ENCODE measurements at regions not wholly inside any gene's neighbourhood (a gene's known extent, or its start where the extent isn't known, plus 50 kb on each side); places are given as distances from the start of the nearest gene placed in this dataset.
A peak's percentile ranks its signal among the peaks of the same experiment; 100 is the strongest.
"Not testable (repeated sequence)": the region's sequence is repeated elsewhere in the genome, so short reads cannot be mapped to it uniquely, and the experiment has no call there.

GRCh38 chr15:77915261-77915960 is 162.1 kb downstream of the TBC1D2B start:
- DNase-seq (ENCODE audit: low spot score in 2 of 2) = peak in 1 of 2 donors; percentile 5

GRCh38 chr15:77914531-77914930 is 163.0 kb downstream of the TBC1D2B start:
- WGBS, 2 donors = 40 to 59% methylated on average over 5 of the region's 5 CpGs
- not testable (repeated sequence) for H3K4me1 ChIP-seq; H3K9me3 ChIP-seq; H3K4me3 ChIP-seq; H3K27me3 ChIP-seq; H3K36me3 ChIP-seq; H3K27ac ChIP-seq; DNase-seq (ENCODE audit: low spot score in 2 of 2)

More at GRCh38 chr15:77915261-77915960, 162.1 kb downstream of the TBC1D2B start:
- no peak overlapping the region for H3K4me3 ChIP-seq
- H3K27me3 ChIP-seq = no peaks in the 10 kb centered on the region
- no peak overlapping the region for H3K27ac ChIP-seq
- H3K36me3 ChIP-seq = no peaks in the 10 kb centered on the region
- 84% methylated on average over 15 to 16 of the region's 19 CpGs for WGBS, 2 donors
- H3K4me1 ChIP-seq = no peaks in the 10 kb centered on the region
- no peaks in the 10 kb centered on the region for H3K9me3 ChIP-seq
- TF ChIP-seq EP300 (IDR thresholded peaks at IDR 0.05) (no peak), POLR2A (IDR thresholded peaks at IDR 0.05) (no peak), CTCF (IDR thresholded peaks at IDR 0.05) (no peak)

GRCh38 chr15:77910030-77910911 is 167.2 kb downstream of the TBC1D2B start:
- whole genome bisulfite sequencing, 2 donors = 14 to 25% methylated on average over 12 of the region's 12 CpGs
- H3K9me3 ChIP-seq, H3K27ac ChIP-seq, H3K4me1 ChIP-seq, H3K36me3 ChIP-seq, H3K27me3 ChIP-seq: not testable (repeated sequence)
- H3K4me3 ChIP-seq = peak overlapping the region in 2 of 4 donors; percentile 31 to 47
- peak; percentile 60 to 84 (median 77) for TF ChIP-seq CTCF (IDR thresholded peaks at IDR 0.05)
- peak; percentile 37 to 75 for DNase-seq (ENCODE audit: low spot score in 2 of 2)

GRCh38 chr15:77909182-77909940 is 168.2 kb downstream of the TBC1D2B start:
- Histone ChIP-seq H3K4me1 (no peaks in the 10 kb centered on the region), H3K4me3 (no peak overlapping the region), H3K27ac (no peak overlapping the region), H3K27me3 (no peaks in the 10 kb centered on the region), H3K36me3 (no peaks in the 10 kb centered on the region), H3K9me3 (no peaks in the 10 kb centered on the region)
- TF ChIP-seq CTCF (IDR thresholded peaks at IDR 0.05) (no peak), POLR2A (IDR thresholded peaks at IDR 0.05) (no peak), EP300 (IDR thresholded peaks at IDR 0.05) (no peak)
- 79 to 85% methylated on average over 14 of the region's 14 CpGs for WGBS, 2 donors
- no peak for DNase-seq (ENCODE audit: low spot score in 2 of 2)

- not testable (repeated sequence) for H3K27me3 ChIP-seq; DNase-seq (ENCODE audit: low spot score in 2 of 2); H3K4me3 ChIP-seq; H3K9me3 ChIP-seq; H3K27ac ChIP-seq; H3K4me1 ChIP-seq; H3K36me3 ChIP-seq
- WGBS, 2 donors = 81 to 100% methylated on average over 1 to 7 of the region's 7 CpGs
Observed at GRCh38 chr15:77908752-77909111, 168.8 kb downstream of the TBC1D2B start.

Data from tibial nerve (tissue), 4 donors.